HepG2 (cell line): ENCODE measurements at regions not wholly inside any gene's neighbourhood (a gene's known extent, or its start where the extent isn't known, plus 50 kb on each side); places are given as distances from the start of the nearest gene placed in this dataset.

Experiments used
- BRCA1 ChIP-seq: sonication (generic); formaldehyde crosslinking; IDR thresholded peaks from 2 replicates; pipeline ENCODE4 v1.4.0; 2020; ENCODE audit warnings: missing genetic modification reagents
- CBFB ChIP-seq: sonication (generic); formaldehyde crosslinking; IDR thresholded peaks from 2 replicates; pipeline ENCODE4 v1.4.0; 2020; ENCODE audit warnings: missing genetic modification reagents
- CTCF ChIP-seq: sonication (generic); formaldehyde crosslinking; IDR thresholded peaks from 2 replicates; pipeline ENCODE4 v1.5.0; 2020; ENCODE audit warnings: mild to moderate bottlenecking, missing genetic modification reagents, moderate library complexity
- EP300 ChIP-seq, 3 experiments: sonication (generic) in 1 of 3; formaldehyde crosslinking in 1 of 3; IDR thresholded peaks; 2 replicates each; pipeline versions ENCODE4 v1.5.1 to v1.6.1; 2011 to 2020; ENCODE audit warnings: low read depth in 2 of 3, low read length in 2 of 3, borderline replicate concordance in 1 of 3, improper control_type of control experiment in 1 of 3, mild to moderate bottlenecking in 1 of 3, missing genetic modification reagents in 1 of 3, moderate library complexity in 1 of 3
- FOXM1 ChIP-seq: sonication (generic); formaldehyde crosslinking; IDR thresholded peaks from 2 replicates; pipeline ENCODE4 v1.5.0; 2020; ENCODE audit warnings: missing genetic modification reagents
- NR2F2 ChIP-seq: IDR thresholded peaks from 2 replicates; pipeline ENCODE4 v1.6.1; 2012; ENCODE audit warnings: low read depth, inconsistent platforms, borderline replicate concordance
- PHF21A ChIP-seq: sonication (generic); formaldehyde crosslinking; IDR thresholded peaks from 2 replicates; pipeline ENCODE4 v1.5.0; 2020; ENCODE audit warnings: mild to moderate bottlenecking, missing genetic modification reagents
- POLR2A ChIP-seq, 2 experiments: IDR thresholded peaks; 2 replicates each; pipeline ENCODE4 v1.6.1; 2011; ENCODE audit warnings: low read depth in 2 of 2, low read length in 2 of 2, mild to moderate bottlenecking in 1 of 2, moderate library complexity in 1 of 2; ENCODE audit not compliant: insufficient read depth in 1 of 2
- SMARCE1 ChIP-seq: fragments of 450-650 bp; IDR thresholded peaks from 2 replicates; pipeline ENCODE4 v1.6.1; 2017; ENCODE audit warnings: borderline replicate concordance

- no peak for TF ChIP-seq NR2F2
- no peak for TF ChIP-seq PHF21A (CRISPR knock-in tag)
- TF ChIP-seq SMARCE1, result no peak
- TF ChIP-seq BRCA1, result no peak
- no peak for TF ChIP-seq EP300 (IDR thresholded peaks at IDR 0.05; ENCODE audit: low read depth in 2 of 2, low read length in 2 of 2)
- no peak for TF ChIP-seq EP300 (CRISPR knock-in tag; IDR thresholded peaks at IDR 0.05; ENCODE audit: borderline replicate concordance)
- TF ChIP-seq CTCF (CRISPR knock-in tag), result no peak
- no peak for TF ChIP-seq CBFB (CRISPR knock-in tag)
- no peak for TF ChIP-seq FOXM1 (CRISPR knock-in tag)
- no peak for TF ChIP-seq POLR2A (IDR thresholded peaks at IDR 0.05; ENCODE audit: insufficient read depth in 1 of 2, low read depth in 2 of 2, low read length in 2 of 2)
Measured at GRCh38 chr10:8149991-8150390, 95.5 kb downstream of the GATA3 start.
